OCI-LY7 (cell line): ENCODE measurements at regions not wholly inside any gene's neighbourhood (a gene's known extent, or its start where the extent isn't known, plus 50 kb on each side); places are given as distances from the start of the nearest gene placed in this dataset.

Experiments
- BruUV-seq: library from RNA; stranded (reverse); fragments of 400-500 nt; replicated peaks from 2 replicates; lab custom pipeline; 2021; lab: Mats Ljungman, UMichigan
- CTCF ChIA-PET: fragments of 300-600 bp; sonication (Branson Sonifier 250); formaldehyde crosslinking; loops from one replicate; lab custom pipeline; 2022; ENCODE audit warnings: antibody characterized with exemption; ENCODE audit not compliant: unreplicated experiment; lab: Charles Lee
- POLR2A ChIA-PET: fragments of 300-600 bp; sonication (Branson Sonifier 250); formaldehyde crosslinking; loops from one replicate; lab custom pipeline; 2022; ENCODE audit warnings: antibody characterized with exemption; lab: Charles Lee
- DNase-seq: peaks from one replicate; pipeline ENCODE4 v3.0.0-alpha.2; 2015; ENCODE audit warnings: low spot score
- H2AFZ ChIP-seq: fragments of 200-600 bp; sonication (generic), shearing (Covaris generic); 2 replicates; pipeline ENCODE4 v1.6.1; 2014; ENCODE audit warnings: mild to moderate bottlenecking, antibody characterized with exemption, low read length, moderate library complexity
- H3K27ac ChIP-seq: fragments of 200-600 bp; sonication (generic); 2 replicates; pipeline ENCODE4 v1.5.1; 2014; ENCODE audit warnings: mixed run types, low read depth, mild to moderate bottlenecking, moderate library complexity, low read length, inconsistent platforms; ENCODE audit not compliant: poor library complexity, severe bottlenecking
- H3K36me3 ChIP-seq: fragments of 200-600 bp; sonication (generic); 2 replicates; pipeline ENCODE4 v1.6.1; 2014; ENCODE audit warnings: mild to moderate bottlenecking, antibody characterized with exemption, low read length, moderate library complexity, mixed read lengths; ENCODE audit not compliant: insufficient read depth
- H3K4me1 ChIP-seq: fragments of 200-600 bp; sonication (generic); 2 replicates; pipeline ENCODE4 v1.5.1; 2014; ENCODE audit warnings: mild to moderate bottlenecking, low read length; ENCODE audit not compliant: insufficient read depth, poor library complexity, severe bottlenecking
- H3K4me2 ChIP-seq: fragments of 200-600 bp; sonication (generic); 2 replicates; pipeline ENCODE4 v1.6.1; 2014; ENCODE audit warnings: mild to moderate bottlenecking, low read length
- H3K4me3 ChIP-seq: fragments of 200-600 bp; sonication (generic); 2 replicates; pipeline ENCODE4 v1.5.1; 2014; ENCODE audit warnings: mild to moderate bottlenecking, low read depth, low read length; ENCODE audit not compliant: poor library complexity, severe bottlenecking
- H3K79me2 ChIP-seq: fragments of 200-600 bp; sonication (generic); 2 replicates; pipeline ENCODE4 v1.6.1; 2016; ENCODE audit warnings: low read depth, mild to moderate bottlenecking, low read length, moderate library complexity, mixed read lengths; ENCODE audit not compliant: insufficient read depth
- H3K9me2 ChIP-seq: fragments of 200-600 bp; sonication (generic); 2 replicates; pipeline ENCODE4 v1.6.1; 2016; ENCODE audit warnings: mild to moderate bottlenecking, low read length, mixed read lengths; ENCODE audit not compliant: insufficient read depth
- H3K9me3 ChIP-seq: fragments of 200-600 bp; sonication (generic); 2 replicates; pipeline ENCODE4 v1.6.1; 2014; ENCODE audit warnings: mild to moderate bottlenecking, mixed run types, low read length, mixed read lengths
- H4K20me1 ChIP-seq: fragments of 200-600 bp; sonication (generic); 2 replicates; pipeline ENCODE4 v1.6.1; 2014; ENCODE audit warnings: mild to moderate bottlenecking, antibody characterized with exemption, low read length, moderate library complexity, mixed read lengths; ENCODE audit not compliant: insufficient read depth
- EZH2phosphoT487 ChIP-seq: fragments of 200-600 bp; sonication (generic); IDR thresholded peaks from 2 replicates; pipeline ENCODE4 v1.6.1; 2018; ENCODE audit warnings: low read depth, borderline replicate concordance, mild to moderate bottlenecking, mixed run types, antibody characterized with exemption, low read length, moderate library complexity, mixed read lengths
- intact Hi-C: fragments of 100-400 bp; cut with micrococcal nuclease; formaldehyde crosslinking; loops from one replicate; pipeline ENCODE4 v1.10.0; 2022; ENCODE audit not compliant: unreplicated experiment
- TF ChIP-seq, protein P1 (sequence below): fragments of 200-600 bp; sonication (generic); conservative IDR thresholded peaks from 2 replicates; pipeline ENCODE4 v1.5.1; 2014; ENCODE audit warnings: mild to moderate bottlenecking, antibody characterized with exemption, low read length, moderate library complexity, mixed read lengths

- Histone ChIP-seq H2AFZ (no peak overlapping the region), H3K4me3 (no peak overlapping the region), H3K36me3 (no peaks in the 10 kb centered on the region), H3K9me2 (no peaks in the 10 kb centered on the region), H3K4me2 (no peak overlapping the region), H3K27ac (no peak overlapping the region), H4K20me1 (no peaks in the 10 kb centered on the region), H3K9me3 (no peaks in the 10 kb centered on the region), H3K79me2 (no peaks in the 10 kb centered on the region), H3K4me1 (no peaks in the 10 kb centered on the region)
- intact Hi-C loops: no loop called here
- no peak for DNase-seq
- no TSS peak for BruUV-seq
- TF ChIP-seq, protein P1, sequence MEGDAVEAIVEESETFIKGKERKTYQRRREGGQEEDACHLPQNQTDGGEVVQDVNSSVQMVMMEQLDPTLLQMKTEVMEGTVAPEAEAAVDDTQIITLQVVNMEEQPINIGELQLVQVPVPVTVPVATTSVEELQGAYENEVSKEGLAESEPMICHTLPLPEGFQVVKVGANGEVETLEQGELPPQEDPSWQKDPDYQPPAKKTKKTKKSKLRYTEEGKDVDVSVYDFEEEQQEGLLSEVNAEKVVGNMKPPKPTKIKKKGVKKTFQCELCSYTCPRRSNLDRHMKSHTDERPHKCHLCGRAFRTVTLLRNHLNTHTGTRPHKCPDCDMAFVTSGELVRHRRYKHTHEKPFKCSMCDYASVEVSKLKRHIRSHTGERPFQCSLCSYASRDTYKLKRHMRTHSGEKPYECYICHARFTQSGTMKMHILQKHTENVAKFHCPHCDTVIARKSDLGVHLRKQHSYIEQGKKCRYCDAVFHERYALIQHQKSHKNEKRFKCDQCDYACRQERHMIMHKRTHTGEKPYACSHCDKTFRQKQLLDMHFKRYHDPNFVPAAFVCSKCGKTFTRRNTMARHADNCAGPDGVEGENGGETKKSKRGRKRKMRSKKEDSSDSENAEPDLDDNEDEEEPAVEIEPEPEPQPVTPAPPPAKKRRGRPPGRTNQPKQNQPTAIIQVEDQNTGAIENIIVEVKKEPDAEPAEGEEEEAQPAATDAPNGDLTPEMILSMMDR: no peak
- TF ChIP-seq EZH2phosphoT487: no peak
- CTCF ChIA-PET: no interaction called here
- POLR2A ChIA-PET: no interaction called here
Measured at GRCh38 chr11:116413301-116414242, 359.2 kb downstream of the BUD13 start.

GRCh38 chr11:116412118-116412889 lies 360.5 kb downstream of the BUD13 start:
- H3K27ac ChIP-seq: no peak overlapping the region
- H2AFZ ChIP-seq: no peak overlapping the region
- intact Hi-C loops: no loop called here
- BruUV-seq: no TSS peak
- TF ChIP-seq, protein P1: no peak
- no peak for TF ChIP-seq EZH2phosphoT487
- POLR2A ChIA-PET: no interaction called here
- no peaks in the 10 kb centered on the region for H3K9me2 ChIP-seq
- CTCF ChIA-PET: no interaction called here
- no peak overlapping the region for H3K4me3 ChIP-seq
- H3K79me2 ChIP-seq: no peaks in the 10 kb centered on the region
- H3K36me3 ChIP-seq: no peaks in the 10 kb centered on the region
- no peaks in the 10 kb centered on the region for H4K20me1 ChIP-seq
- H3K4me2 ChIP-seq: no peak overlapping the region
- DNase-seq: no peak
- no peaks in the 10 kb centered on the region for H3K4me1 ChIP-seq
- H3K9me3 ChIP-seq: no peaks in the 10 kb centered on the region
